Right forelimb (tissue), 1 donor: ENCODE measurements at regions not wholly inside any gene's neighbourhood (a gene's known extent, or its start where the extent isn't known, plus 50 kb on each side); places are given as distances from the start of the nearest gene placed in this dataset.
"Not testable (repeated sequence)": the region's sequence is repeated elsewhere in the genome, so short reads cannot be mapped to it uniquely, and the experiment has no call there.

ENCODE experiments used
- DNase-seq: peaks from one replicate; pipeline ENCODE4 v3.0.0-alpha.2; 2018

DNA sequence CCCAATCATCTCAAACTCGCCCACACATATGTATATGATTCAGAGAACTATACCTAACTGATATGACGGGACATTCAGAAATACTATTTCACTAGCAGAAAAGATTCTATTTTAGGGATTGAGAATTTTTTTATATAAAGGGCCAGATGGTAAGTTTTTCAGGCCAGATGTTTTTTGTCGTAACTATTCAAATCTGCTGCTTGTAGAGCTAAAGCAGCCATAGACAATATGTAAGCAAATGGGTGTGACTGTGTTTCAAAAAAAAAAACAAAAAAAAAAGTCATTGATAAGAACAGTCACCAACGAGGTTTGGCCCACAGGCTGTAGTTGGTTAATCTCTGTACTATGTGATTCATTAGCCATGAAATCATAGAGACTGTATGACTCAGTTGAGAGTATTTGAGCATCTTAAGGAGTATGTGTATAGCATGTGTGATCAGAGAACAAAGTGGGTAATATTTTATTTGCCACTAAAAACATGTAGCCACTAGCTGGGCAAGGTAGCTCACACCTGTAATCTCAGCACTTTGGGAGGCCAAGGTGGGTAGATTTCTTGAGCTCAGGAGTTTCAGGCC lies 2724.7 kb downstream of the PCDH9 start:
- no peak for DNase-seq

DNA sequence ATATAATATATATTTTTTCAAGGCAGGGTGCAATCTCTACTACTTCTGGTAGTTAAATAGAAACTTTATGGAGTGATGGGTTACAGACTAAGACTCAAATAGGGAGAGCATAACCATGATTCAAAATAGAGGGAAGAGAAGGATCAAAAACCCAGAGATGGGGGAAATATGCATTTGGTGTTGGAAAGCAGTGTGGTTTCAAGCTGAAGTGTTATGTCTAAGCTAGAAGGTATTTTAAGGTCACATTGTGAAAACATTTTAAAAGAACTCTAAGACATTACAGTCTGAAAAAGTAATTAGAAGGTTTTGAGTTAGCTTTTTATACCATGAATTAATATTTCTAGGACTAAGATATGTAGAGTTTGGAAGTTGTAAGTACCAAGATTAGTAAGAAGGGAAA lies 2741.4 kb downstream of the PCDH9 start:
- DNase-seq, result no peak

DNA sequence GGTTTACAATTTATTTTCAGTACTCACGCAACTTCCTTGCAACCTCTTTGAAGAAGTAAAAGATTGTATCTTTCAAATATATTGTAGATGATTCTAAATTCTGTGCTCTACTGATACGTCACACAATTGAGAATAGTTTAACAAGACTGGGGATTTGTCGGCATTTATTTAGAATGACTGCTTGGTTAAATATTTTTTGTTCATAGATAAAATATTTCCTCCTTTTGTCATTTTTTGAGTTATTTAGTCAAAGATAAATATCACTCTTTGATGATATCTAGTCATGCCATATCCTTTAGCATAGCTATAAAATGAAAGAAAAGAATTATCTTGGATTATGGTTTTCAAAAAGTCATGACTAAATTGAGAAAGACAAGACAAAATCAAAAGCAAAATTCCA lies 2747.8 kb downstream of the PCDH9 start:
- DNase-seq, result no peak

DNA sequence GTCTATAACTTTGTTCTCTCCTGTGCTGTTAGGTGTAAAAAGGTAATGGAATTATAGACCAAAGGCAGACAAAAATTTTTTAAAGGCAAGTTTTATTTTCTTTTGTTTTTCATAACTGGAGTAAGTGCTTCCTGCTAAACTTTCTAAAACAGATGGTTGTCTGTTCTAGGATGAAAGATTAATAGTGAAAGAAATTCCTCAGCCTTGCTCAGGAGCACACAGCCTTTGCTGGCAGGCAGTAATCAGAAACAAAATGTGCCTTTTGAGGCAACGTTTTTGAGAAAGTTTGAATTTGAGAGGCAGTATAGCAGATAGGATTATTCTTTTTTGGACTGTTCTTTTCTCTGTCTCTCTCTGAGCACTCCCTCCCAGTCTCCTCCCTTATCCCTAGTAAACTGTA lies 2749.5 kb downstream of the PCDH9 start:
- no peak for DNase-seq

DNA sequence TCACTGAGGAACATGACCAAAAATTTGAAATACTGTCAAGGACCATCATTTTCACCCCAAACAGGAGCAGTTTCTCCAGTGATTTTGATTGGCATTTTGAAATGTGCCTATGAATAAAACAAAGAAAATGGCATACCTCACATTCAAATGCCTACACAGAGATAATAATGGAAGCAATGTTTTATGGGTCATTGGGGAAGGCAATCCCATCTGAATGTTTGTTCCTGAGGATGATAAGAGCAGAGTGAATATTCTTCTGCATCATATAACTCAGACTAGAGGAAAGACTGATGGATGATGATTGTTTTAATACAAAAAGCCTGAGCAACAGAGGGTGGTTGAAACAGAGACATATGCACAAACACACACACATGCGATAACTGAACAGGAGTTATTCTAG lies 2749.9 kb downstream of the PCDH9 start:
- no peak for DNase-seq

DNA sequence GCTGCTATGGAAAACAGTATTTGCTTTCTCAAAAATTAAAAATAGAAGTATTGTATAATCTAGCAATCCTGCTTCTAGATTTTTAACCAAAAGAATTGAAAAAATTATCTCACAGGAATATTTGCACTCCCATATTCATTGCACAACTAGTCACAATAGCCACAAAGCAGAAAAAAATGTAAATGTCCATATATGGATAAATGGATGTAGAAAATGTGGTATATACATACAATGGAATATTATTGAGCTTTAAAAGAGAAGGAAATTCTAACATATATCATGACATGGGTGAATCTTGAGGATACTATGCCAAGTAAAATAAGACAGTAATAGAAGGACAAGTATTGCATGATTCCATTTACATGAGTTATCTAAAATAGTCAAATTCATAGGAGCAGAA lies 2753.0 kb downstream of the PCDH9 start:
- DNase-seq, result no peak

DNA sequence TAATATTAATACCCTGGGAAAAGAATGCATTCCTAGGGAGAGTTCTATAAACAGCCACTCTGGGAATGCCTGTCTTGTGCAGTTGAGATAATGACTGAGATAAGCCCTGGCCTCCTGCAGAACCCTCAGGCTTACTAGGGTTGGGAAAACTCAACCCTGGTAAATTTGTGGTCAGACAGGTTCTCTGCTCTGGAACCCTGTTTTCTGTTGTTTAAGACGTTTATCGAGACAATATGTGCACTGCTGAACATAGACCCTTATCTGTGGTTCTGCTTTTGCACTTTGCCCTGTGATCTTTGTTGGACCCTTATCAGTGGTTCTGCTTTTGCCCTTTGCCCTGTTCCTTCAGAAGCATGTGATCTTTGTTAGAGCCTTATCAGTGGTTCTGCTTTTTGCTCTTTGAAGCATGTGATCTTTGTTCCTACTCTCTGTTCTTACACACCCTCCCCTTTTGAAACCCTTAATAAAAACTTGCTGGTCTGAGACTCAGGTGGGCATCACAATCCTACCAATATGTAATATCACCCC lies 2754.0 kb downstream of the PCDH9 start:
- DNase-seq, result not testable (repeated sequence)

DNA sequence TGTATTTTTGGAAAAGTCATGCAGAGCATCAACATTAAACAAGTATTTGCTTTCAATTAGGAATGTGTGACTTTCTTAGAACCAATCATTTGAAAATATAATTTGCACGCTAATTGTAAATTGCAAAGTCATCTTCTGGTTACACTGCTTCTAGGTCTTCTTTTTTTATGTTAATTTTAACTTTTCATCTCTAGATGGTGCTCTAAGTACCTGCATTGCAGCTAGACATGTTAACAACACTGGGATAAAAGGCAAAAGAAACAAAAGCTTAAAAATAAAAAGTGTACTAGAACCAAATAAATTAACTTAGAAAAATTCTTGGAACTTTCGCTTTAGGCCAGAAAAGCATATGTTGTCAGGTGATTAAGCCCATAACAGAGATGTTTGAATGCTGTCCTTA lies 2758.2 kb downstream of the PCDH9 start:
- no peak for DNase-seq

DNA sequence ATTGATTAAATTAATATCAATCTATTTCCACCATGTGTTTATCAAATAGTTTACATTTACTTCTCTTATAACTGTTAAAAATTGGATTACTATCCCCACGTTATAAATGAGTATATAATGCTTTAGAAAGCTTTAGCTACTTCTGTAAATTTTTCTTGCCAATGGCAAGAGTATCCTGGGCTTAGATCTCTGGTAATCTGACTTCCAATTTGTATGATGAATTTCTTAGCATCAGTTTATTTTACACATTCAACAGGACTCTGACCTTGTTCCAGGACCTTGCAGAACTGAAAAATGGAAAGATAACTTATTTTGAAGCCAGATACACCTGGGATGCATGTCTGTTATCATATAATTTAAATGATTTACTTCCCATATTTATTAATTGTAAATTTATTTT lies 2759.4 kb downstream of the PCDH9 start:
- no peak for DNase-seq

DNA sequence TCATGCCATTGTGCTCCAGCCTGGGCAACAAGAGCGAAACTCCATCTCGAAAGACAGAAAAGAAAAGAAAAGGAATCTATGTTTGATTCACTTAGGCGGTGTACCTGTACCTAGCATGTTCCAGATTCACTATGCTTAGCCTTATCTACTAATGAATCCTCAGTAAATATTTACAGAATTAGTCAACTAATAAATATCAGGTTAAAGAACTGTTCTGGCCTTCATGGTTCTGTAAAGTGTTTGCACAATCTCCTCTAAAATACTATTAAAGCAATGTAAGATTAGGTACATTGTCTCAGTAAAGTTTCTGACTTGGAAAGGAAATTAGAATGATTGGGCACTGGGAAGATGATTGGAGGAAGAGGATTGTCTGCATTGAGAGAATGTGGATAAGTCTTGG lies 2770.4 kb downstream of the PCDH9 start:
- no peak for DNase-seq

DNA sequence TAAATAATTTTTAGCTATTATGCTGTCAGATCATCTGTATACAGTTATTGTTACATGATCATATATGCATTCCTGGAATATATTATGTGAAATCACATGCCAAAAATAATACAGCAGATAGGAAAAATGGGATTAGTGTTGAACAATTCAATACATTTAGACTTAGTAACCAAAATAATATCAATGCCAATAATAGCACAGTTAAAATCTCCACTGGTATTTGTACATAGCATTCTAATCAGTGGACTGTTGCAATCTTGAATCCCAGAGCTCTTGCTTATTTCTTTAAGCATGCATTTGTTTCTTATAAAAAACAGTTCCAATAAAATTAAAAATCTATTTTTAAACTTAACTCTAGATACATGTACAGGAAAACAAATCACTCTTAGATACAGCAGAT lies 2772.2 kb downstream of the PCDH9 start:
- no peak for DNase-seq

DNA sequence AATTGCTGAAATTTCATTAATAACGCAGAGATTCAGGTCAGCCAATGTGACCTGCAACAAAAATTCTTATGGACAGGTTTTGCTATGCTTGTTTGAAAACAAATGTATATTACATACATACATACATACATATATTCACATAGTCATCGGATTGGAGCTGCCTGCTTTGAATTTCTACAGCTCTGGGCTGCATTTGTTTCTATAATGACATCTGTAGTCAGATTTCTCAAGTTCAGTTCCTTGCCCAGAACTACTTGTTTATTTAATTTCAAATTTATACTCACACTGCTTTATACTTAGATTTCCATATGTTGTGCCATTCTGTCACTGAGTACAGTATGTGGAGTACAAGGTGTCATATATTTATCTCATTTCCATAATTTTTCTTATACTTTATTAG lies 2775.0 kb downstream of the PCDH9 start:
- DNase-seq, result no peak

DNA sequence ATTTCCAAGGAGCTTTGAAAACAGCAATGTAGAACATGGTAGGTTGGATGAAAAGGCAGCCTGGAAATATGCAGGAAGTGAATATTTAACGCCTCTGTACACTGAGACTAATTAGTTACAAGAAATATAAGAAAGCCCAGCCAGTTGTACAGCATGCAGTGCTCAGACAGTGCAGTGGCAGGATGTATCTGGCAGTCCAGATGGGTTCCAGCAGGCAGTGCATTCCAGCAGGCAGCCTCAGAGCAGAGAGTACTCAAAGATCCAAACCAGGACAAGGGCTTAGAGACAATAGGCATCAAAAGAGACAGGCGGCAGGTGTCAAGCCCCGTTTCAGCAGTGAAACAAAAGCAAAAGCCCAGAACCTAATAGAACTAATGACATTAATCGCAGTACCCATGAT lies 2776.3 kb downstream of the PCDH9 start:
- no peak for DNase-seq

DNA sequence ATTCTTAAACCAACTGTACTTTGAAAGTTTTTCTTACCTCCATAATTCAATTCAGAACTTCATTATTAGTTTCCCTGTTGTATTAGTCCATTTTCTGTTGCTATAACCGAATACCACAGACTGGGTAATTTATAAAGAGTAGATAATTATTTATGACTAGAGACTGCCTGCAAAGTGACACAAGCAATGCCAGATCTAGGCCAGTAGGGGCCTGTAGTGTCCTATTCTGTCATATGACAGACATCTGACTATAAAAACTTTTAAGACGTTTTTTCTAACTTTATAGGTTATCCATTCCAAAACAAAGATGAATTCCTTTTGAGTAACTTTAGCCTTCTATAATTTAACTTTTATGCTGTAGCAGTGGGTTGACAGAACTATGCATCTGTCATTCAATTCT lies 2783.8 kb downstream of the PCDH9 start:
- no peak for DNase-seq

DNA sequence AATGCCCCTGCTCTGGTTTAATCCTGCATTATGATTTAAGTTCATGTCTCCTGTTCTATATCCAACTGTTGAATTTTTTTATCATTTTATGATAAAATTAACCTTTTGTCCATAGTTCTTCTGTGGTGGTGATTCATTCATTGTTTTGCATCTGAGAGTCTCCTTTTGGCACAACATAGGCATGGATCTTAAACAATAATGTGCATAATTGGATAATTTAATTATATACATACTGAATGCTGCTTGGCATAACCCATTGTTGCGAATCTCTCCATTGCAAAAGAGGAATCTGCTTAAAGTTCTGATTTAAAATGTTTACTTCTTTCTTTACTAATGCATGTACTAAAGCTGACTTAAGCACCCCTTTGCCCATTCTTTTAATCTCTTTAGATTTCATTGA lies 2788.4 kb downstream of the PCDH9 start:
- DNase-seq, result no peak

DNA sequence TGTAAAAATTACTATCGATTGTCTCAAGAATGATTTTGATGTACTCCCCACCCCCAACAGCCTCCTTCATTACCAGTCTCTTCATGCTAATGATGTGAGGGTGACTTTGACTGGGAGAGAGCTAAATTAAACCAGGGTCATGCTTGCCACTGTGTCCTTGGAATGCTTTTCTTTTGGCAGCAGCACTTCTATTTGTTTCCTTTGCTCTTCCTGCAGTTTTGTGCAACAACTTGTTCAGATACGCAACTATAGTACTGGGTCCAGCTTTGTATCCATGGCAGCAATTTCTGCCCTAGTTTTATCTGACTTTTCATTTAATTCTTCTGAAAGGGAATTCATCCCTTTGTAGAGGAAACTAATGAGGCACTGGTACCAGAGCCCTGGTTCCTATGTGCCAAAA lies 2792.1 kb downstream of the PCDH9 start:
- DNase-seq, result no peak

DNA sequence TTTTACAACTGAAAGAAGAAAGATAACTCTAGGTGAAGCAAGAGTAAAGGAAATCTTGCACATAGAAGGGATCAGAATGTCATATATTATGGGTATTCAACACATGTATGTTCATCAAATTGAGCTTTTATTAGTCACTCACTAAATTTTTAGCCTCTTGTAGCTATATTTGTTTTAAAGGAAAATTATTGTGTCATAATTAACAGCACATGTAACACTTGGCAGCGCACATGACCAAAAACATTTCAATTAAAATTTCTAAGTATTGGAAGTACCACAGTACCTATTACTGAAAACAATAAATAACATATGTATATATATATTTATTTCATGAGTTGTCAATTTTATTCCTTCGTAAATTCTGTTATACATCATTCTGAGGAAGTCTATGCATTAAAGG lies 2800.4 kb downstream of the PCDH9 start:
- DNase-seq, result no peak

DNA sequence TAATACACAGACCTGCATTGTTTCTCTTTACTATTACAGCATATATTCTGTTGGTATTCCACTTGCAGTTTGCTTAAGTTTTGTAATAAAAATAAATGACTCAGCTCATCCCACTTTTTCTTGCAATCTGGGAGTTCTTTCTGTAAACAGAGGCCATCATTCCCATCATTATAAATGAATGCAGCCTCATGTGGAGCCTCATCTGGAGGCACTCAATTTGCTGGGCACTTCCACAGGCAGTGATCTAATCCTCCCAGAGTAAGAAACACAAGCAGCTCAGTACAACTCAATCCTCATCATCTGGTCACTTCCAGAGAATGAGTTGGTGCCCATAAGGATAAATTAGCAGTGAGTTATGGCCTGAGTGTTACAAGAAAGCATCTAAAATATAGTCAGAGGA lies 2801.9 kb downstream of the PCDH9 start:
- no peak for DNase-seq

DNA sequence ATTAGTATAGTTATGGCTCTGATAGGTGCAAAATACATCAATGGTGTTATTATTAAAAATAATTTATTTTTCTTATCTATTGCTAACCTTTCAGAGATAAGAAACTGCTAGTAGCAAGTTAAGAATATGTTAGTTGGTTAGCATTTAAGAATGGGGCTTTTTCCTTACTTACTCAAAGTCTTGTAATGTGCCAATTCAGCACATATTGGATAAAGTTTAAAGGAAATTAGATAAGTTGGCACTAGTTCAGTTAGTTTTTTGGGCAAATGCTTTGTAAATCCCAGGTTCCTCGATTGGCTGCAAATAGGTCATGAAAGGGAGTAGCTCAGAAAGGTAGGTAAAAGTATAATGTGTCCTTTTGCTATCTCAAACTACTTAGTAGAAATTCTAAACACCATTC lies 2806.7 kb downstream of the PCDH9 start:
- DNase-seq, result no peak

DNA sequence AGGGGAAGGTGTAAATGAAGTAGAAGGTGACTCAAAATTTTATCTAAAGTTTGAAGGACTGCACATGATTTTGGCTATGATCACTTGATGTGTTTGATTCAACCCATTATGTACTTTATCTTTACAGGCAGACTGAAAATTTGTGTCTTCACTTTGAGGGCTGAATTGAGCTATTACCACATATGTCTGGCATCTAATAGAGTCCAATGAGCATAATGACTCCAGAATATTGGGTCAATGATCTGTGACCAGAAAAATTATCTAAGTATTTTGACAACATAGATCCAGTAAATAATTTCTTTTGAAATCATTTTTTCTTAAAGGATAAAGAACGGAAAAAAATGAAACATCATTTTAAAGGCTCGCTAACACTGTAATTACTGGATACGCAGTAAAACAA lies 2810.0 kb downstream of the PCDH9 start:
- no peak for DNase-seq

DNA sequence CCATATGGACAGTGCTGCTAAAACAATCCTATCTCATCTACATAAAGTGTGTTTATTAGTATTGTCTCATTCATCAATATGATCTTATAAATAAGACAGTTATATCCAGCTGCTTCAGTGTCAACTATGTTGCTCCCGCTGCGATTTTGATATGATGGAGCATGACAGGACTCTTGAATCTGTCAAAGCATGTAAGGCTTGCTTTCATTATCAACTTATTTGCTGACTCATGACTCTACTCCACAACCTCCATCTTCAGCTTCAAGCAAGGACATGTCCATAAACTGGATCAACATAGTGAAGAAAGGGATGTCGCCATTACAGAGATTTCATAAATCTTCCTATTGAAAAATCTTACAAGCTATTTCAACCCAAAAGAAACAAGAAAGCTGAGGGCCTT lies 2812.6 kb downstream of the PCDH9 start:
- DNase-seq, result no peak

DNA sequence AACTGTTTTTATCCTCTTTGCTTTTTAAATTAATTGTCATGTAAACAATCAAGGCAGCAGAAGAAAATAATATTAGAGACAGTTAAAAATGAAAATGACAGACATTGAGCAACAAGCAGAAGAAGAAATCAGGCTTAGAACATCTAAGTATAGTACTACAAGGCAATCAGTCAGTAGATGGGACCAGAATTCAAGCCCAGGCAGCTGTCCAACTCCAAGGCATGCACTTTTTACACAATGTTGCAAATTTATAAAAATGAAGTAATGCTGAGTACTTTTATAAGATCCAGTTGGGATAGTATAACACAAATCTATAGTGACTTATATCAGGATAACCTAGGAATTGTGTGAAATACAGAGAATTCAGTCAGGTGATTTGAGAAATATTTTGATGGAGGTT lies 2815.8 kb downstream of the PCDH9 start:
- no peak for DNase-seq

DNA sequence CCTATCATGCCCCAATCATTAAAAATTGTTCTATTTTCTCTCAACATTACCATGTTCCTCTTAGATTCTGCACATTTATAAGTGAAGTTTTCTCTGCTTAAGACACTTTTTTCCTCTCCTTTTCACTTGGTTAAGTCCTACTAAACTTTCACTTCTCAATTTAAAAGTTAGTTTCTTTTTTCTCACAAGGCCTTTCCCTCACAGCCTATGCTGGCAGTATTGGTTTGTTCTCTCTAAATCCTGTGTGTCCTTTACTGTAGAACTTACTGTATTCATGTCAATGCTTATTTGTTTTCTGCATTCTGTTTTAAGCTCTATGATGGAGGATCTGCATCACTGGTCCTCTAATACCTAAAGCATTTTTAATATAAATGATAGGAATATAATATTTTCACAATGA lies 2816.6 kb downstream of the PCDH9 start:
- no peak for DNase-seq

DNA sequence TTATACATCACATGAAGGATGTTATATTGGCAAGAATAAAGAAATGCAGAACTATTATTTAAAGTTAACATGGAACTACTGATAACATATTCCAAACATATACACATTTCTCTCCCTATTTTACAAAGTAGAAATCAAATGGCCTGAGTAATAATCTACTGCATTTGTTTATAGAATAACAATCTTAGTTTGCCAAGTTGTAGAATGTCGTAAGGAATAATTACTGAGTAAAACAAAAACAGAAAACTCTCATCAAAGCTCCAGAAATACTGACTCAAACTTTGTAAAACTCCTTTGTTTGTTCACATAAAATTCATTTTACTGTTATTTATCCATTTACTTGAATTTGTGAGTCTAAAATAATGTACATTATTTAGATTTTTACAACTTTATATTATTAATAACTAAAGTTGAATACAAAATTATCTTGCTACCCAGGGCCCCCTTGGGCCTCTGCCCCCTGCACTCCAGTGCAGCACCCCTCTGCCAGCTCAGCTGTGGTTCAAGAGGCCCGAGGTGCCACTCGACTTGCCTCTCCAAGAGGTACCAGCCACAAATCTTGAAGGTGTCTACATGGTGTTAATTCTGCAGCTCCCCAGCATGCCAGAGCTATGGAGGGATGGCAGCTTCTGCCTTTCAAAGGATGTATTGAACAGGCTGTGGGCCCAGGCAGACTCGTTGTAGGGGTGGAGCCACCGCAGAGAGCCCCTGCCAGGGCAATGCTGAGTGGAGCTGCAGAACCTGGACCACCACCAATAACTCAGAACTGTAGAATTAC lies 2819.7 kb downstream of the PCDH9 start:
- no peak for DNase-seq

DNA sequence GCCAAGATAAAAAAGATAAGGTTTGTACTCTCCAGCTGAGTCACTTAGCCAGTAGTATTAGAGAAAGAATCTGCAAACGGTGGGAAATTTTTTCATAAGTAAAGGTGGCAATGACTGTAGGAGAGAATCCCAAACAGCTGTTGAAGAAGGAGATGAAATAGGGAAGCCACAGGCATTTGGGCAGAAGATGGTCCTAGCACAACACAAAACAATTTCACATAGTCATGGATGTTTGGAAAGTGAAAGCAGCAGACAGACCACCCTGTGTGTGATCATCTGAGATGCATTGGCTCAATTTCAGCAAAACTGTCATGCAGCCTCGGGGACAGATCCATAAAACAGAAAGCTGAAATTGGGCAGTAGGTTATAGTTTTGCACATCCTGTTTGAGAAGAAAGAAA lies 2832.4 kb downstream of the PCDH9 start:
- DNase-seq, result no peak
